Loucy (cell line): ENCODE measurements at regions not wholly inside any gene's neighbourhood (a gene's known extent, or its start where the extent isn't known, plus 50 kb on each side); places are given as distances from the start of the nearest gene placed in this dataset.

Experiments
- H2AFZ ChIP-seq: fragments of 200-600 bp; sonication (generic); 2 replicates; pipeline ENCODE4 v1.6.0; 2016; ENCODE audit warnings: antibody characterized with exemption, mild to moderate bottlenecking, low read length, moderate library complexity
- H3F3A ChIP-seq: fragments of 200-600 bp; 2 replicates; pipeline ENCODE4 v1.6.0; 2016; ENCODE audit warnings: antibody characterized with exemption, low read depth, mild to moderate bottlenecking
- H3K27me3 ChIP-seq: fragments of 200-600 bp; sonication (generic); 2 replicates; pipeline ENCODE4 v1.6.1; 2014; ENCODE audit warnings: low read length, mild to moderate bottlenecking; ENCODE audit not compliant: insufficient read depth, poor library complexity, severe bottlenecking
- H3K36me3 ChIP-seq: fragments of 200-600 bp; sonication (generic); 2 replicates; pipeline ENCODE4 v1.6.1; 2016; ENCODE audit warnings: low read length; ENCODE audit not compliant: insufficient read depth
- H3K4me1 ChIP-seq: fragments of 200-600 bp; sonication (generic); 2 replicates; pipeline ENCODE4 v1.5.1; 2014; ENCODE audit warnings: low read length, mild to moderate bottlenecking; ENCODE audit not compliant: insufficient read depth, poor library complexity, severe bottlenecking
- H3K4me2 ChIP-seq: fragments of 200-600 bp; sonication (generic); 2 replicates; pipeline ENCODE4 v1.6.0; 2014; ENCODE audit warnings: antibody characterized with exemption, low read length, low read depth, mild to moderate bottlenecking; ENCODE audit not compliant: poor library complexity, severe bottlenecking
- H3K4me3 ChIP-seq: fragments of 200-600 bp; sonication (generic); 2 replicates; pipeline ENCODE4 v1.5.1; 2014; ENCODE audit warnings: low read length, mild to moderate bottlenecking, mixed read lengths; ENCODE audit not compliant: poor library complexity, severe bottlenecking
- H3K79me2 ChIP-seq: fragments of 200-600 bp; sonication (generic); 2 replicates; pipeline ENCODE4 v1.6.1; 2014; ENCODE audit warnings: low read length; ENCODE audit not compliant: insufficient read depth
- H3K9ac ChIP-seq: fragments of 200-600 bp; sonication (generic); 2 replicates; pipeline ENCODE4 v1.6.0; 2014; ENCODE audit warnings: mild to moderate bottlenecking, low read depth, low read length, moderate library complexity; ENCODE audit not compliant: poor library complexity, severe bottlenecking
- H3K9me2 ChIP-seq: fragments of 200-600 bp; sonication (generic); replicated peaks from 2 replicates; pipeline ENCODE4 v1.6.1; 2016; ENCODE audit warnings: low read depth, low read length, mixed read lengths
- H3K9me3 ChIP-seq: fragments of 200-600 bp; sonication (generic); 2 replicates; pipeline ENCODE4 v1.6.1; 2014; ENCODE audit warnings: mild to moderate bottlenecking, antibody characterized with exemption, low read length, low read depth; ENCODE audit not compliant: insufficient read depth
- H4K20me1 ChIP-seq: fragments of 200-600 bp; sonication (generic); 2 replicates; pipeline ENCODE4 v1.6.0; 2014; ENCODE audit warnings: antibody characterized with exemption, low read length, mild to moderate bottlenecking; ENCODE audit not compliant: insufficient read depth, poor library complexity, severe bottlenecking
- EZH2phosphoT487 ChIP-seq: fragments of 200-600 bp; IDR thresholded peaks from 2 replicates; pipeline ENCODE4 v1.6.1; 2018; ENCODE audit warnings: antibody characterized with exemption, mild to moderate bottlenecking, moderate library complexity, borderline replicate concordance
- TF ChIP-seq, protein P1 (sequence below): fragments of 200-600 bp; sonication (generic); conservative IDR thresholded peaks from 2 replicates; pipeline ENCODE4 v1.5.1; 2014; ENCODE audit warnings: mild to moderate bottlenecking, antibody characterized with exemption, low read length

DNA sequence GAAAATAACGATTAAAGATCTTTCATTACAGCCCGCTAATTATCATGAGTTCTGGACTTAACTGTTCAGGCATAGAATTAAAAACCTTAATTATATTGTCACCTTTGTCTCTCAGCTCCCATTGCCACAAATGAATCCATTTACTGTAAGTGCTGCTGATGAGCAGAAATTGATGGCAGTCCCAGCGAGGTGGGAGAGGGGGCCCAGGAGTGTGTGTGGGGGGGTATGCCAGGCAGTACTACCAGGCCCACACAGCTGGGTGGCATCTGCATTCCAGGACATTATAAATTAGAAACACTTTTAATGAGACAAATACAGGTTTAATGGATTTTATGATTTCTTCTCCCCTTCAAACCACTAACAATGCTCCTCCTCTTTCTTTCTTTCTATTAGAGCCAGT, 196.0 kb downstream of the MELK start:
- no peak overlapping the region for H3K9ac ChIP-seq
- H3K4me3 ChIP-seq = no peak overlapping the region
- no peak overlapping the region for H2AFZ ChIP-seq
- H3K79me2 ChIP-seq = no peaks in the 10 kb centered on the region
- no peaks in the 10 kb centered on the region for H3K9me2 ChIP-seq
- H3K9me3 ChIP-seq = no peaks in the 10 kb centered on the region
- peaks cover 12% of the 10 kb centered on the region for H3K4me1 ChIP-seq
- no peaks in the 10 kb centered on the region for H3K36me3 ChIP-seq
- H3F3A ChIP-seq = peaks cover 4% of the 10 kb centered on the region; the same call in 1 of the 2 replicates
- no peak overlapping the region for H3K4me2 ChIP-seq
- TF ChIP-seq, protein P1, sequence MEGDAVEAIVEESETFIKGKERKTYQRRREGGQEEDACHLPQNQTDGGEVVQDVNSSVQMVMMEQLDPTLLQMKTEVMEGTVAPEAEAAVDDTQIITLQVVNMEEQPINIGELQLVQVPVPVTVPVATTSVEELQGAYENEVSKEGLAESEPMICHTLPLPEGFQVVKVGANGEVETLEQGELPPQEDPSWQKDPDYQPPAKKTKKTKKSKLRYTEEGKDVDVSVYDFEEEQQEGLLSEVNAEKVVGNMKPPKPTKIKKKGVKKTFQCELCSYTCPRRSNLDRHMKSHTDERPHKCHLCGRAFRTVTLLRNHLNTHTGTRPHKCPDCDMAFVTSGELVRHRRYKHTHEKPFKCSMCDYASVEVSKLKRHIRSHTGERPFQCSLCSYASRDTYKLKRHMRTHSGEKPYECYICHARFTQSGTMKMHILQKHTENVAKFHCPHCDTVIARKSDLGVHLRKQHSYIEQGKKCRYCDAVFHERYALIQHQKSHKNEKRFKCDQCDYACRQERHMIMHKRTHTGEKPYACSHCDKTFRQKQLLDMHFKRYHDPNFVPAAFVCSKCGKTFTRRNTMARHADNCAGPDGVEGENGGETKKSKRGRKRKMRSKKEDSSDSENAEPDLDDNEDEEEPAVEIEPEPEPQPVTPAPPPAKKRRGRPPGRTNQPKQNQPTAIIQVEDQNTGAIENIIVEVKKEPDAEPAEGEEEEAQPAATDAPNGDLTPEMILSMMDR = no peak
- TF ChIP-seq EZH2phosphoT487 = no peak
- H3K27me3 ChIP-seq = peaks cover 11% of the 10 kb centered on the region
- H4K20me1 ChIP-seq = no peaks in the 10 kb centered on the region

DNA sequence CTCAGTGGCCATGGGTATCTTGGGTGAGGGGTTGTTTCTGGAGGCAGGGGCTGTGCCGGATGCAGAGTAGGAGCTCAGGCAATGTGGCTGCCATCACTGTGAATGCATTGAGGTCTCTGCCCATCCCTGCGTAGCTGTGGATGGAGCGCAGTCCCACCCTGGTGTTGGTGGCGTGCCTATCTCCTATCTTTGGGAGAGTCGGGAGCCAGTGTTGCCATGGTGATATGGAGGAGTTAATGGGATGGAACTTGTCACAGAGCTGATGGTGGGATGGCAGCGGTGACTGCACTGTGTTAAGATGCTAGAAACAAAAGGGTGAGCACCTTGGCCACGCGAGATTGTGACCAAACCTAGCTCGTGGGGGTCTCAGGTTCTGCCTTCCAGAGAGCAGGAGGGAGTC, 197.3 kb downstream of the MELK start:
- peaks cover 6% of the 10 kb centered on the region for H3K4me1 ChIP-seq
- H3K9ac ChIP-seq = no peak overlapping the region
- TF ChIP-seq, protein P1 = no peak
- no peak for TF ChIP-seq EZH2phosphoT487
- H3K36me3 ChIP-seq = no peaks in the 10 kb centered on the region
- no peaks in the 10 kb centered on the region for H3K9me2 ChIP-seq
- no peak overlapping the region for H2AFZ ChIP-seq
- H3K79me2 ChIP-seq = no peaks in the 10 kb centered on the region
- H3K27me3 ChIP-seq = peaks cover 11% of the 10 kb centered on the region
- no peaks in the 10 kb centered on the region for H3K9me3 ChIP-seq
- H3F3A ChIP-seq = peaks cover 4% of the 10 kb centered on the region; the same call in 1 of the 2 replicates
- H3K4me3 ChIP-seq = no peak overlapping the region
- no peak overlapping the region for H3K4me2 ChIP-seq
- H4K20me1 ChIP-seq = no peaks in the 10 kb centered on the region

DNA sequence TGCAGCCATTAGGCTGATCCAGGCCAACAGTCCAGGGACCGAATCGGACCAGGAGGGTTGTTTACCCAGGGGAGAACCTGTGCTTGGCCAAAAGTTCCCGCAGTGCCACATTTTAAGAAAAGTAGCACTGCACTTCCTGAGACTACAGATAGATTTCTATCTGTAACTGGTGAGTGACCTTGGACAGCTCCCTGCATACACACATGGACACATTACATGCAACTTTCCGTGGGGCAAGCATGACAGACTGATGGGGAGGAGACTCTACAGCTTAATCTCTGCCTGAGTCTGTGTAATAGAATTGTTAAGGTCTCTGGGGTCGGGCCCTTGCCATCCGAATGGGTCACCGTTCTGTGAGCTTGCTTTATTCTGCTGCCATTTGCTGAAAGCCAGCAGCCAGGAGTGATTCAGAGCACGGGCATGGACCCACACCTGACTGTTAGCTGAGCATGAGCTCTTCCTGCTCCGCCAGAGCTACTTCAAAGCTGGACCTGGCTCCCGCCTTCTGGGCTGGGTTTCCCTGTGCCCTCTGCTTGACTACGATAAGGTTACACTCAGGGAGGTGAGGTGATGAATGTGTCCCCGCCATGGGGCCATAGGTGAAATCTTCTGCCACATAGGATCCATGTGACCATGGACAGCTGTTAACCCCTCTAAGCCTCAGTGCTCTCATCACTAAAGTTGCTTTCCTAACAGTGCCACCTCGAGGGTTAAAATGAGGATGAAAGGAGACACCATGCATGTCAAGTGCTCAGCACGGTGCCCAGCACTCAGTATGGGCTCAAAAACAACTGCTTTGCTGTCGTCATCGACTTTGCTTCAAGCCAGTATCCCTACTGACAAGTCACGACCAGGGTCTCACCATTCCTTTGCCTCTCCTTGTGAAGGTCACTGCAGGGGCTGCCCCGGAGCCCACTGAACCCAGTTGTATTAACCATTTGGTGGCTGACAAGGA, 200.0 kb downstream of the MELK start:
- Histone ChIP-seq H3K4me3 (no peak overlapping the region), H3K79me2 (no peaks in the 10 kb centered on the region), H4K20me1 (no peaks in the 10 kb centered on the region), H3K27me3 (peaks cover 11% of the 10 kb centered on the region), H3K9ac (no peak overlapping the region), H3K9me2 (no peaks in the 10 kb centered on the region), H3K4me2 (no peak overlapping the region), H2AFZ (no peak overlapping the region), H3K9me3 (no peaks in the 10 kb centered on the region), H3K36me3 (no peaks in the 10 kb centered on the region), H3K4me1 (no peaks in the 10 kb centered on the region), H3F3A (no peaks in the 10 kb centered on the region)
- TF ChIP-seq, protein P1 = no peak
- no peak for TF ChIP-seq EZH2phosphoT487
